ENCODE measurements at regions not wholly inside any gene's neighbourhood (a gene's known extent, or its start where the extent isn't known, plus 50 kb on each side); places are given as distances from the start of the nearest gene placed in this dataset.

DNA sequence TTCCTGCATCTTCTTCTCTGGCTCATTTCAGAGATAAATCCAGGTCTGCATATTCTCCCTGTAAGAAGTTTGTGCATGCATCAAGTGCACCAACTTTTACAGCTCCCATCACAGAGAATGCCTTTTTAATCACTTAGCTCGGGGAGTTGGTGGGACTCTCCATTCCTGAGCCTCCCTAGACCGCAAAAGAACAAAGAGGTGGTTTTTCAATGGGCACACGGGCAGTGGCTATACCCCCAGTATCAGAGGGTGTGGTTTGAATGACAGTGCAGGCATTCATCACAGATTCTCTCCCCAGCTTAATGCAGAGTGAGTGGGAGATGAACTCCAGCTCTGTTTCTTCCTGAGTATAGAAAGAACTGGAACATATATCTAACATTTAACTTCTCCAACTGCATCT lies 264.7 kb upstream of the NR4A3 start:
- no peak for DNase-seq

DNA sequence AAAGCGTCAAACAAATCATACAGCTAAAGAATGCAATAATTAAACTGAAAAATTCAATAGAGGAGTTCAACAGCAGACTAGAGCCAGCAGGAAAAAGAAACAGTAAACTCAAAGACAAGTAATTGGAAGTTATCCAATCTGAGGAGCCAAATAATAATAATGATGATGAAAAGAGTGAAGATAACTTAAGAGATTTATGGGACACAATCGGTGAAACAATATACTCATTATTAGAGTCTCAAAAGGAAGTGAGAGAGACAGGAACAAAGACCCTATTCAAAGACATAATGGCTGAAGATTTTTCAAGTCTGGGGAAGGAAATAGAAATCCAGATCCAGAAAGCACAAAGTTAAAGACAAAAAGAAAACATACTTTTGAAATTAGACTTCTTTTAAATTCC lies 263.9 kb upstream of the NR4A3 start:
- no peak for DNase-seq

DNA sequence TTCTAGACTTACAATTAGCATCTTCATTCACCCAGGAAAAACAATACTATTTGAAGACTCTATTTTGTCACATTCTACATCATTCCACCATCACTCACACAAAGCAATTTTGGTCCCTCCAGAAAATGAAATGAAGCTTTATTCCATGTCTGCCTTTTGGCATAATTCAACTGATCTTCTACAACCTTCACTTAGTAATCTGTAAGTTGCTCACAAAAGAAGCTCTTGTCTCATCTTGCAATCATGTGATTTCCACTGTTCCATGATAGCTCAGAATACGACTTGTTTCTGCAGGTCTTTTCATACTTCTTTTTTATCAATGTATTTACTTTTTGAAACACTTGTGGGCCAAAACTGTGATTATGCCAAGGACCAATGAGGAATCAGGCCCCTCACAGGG lies 261.9 kb upstream of the NR4A3 start:
- no peak for DNase-seq

DNA sequence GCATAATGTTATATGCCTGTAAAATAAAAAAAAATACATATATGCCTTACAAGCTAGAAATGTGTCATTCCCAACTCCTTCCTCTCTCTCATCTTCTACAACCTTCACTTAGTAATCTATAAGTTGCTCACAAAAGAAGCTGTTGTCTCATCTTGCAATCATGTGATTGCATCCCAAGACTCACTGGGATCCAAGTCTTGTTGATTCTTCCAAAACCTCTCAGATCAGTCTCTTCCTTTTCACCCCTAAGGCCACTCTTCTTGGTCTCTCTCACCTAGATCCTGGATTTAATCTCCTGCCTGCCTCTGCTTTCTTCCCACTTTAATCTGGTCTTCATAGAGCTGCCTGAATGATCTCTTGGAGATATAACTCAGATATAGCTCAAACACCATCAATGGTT lies 261.1 kb upstream of the NR4A3 start:
- DNase-seq, result no peak

DNA sequence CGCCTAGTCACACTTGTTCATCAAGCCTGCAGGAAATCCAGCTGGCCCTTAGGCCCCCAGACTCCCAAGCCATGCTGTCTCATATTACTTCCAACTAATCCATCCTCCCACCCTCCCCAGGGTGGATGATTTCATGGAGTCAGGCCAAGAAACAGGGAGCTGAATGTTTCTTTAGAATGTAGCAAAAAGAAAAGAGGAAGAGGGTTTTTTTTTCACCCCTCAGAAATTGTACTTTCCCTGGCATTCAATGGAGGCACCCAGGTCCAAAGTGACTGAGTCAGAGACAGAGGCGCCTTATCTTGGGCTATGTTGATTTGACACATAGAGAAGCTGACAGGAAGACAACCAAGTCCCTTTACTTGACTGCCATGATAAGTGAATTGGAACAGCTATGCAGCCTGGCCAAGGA lies 260.2 kb upstream of the NR4A3 start:
- DNase-seq, result no peak

DNA sequence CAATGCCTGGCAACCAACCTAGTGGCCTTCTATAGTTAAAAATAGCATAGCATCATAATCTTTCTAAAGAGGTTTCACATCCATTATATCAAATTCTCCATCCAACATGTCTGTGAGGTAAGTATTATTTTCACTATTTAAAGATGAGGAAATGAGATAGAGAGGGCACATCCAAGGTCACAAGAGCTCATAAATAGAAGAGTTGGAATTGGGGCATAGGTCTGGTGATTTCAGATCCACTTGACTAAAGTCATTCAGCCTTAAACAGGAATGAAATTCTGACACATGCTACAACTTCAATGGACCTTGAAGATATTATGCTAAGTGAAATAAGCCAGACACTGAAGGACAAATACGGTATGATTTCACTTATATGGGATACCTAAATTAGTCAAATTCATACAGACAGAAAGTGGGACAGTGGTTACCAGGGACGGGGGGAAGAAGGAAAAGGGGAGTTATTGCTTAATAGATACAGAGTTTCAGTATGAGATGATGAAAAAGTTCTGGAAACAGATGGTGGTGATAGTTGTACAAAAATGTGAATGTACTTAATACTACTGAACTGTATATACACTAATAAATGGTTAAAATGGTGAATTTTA lies 259.6 kb upstream of the NR4A3 start:
- no peak for DNase-seq

GRCh38 chr9:99563364-99563763 lies 258.3 kb upstream of the NR4A3 start:
- no peak for DNase-seq

DNA sequence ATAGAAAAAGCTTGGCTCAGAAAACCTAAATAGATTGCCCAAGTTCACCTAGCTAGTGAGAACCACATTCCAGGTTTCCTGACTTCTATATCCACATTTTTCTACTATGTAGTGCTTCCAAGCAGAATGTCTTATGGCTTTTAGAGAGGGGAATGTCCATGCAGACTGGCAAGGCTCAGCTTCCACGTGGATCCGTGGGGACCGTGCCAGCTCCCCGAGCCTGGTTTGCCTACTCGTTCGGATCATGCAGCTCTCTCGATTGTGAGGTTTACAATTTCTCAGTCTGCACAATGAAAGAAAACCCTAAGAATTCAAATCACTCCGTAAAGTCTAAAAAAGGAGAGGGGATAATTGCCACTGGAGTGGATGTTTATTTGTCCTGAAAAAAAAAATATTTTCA lies 256.5 kb upstream of the NR4A3 start:
- DNase-seq, result no peak

GRCh38 chr9:99567436-99567835 lies 254.2 kb upstream of the NR4A3 start:
- DNase-seq, result no peak

DNA sequence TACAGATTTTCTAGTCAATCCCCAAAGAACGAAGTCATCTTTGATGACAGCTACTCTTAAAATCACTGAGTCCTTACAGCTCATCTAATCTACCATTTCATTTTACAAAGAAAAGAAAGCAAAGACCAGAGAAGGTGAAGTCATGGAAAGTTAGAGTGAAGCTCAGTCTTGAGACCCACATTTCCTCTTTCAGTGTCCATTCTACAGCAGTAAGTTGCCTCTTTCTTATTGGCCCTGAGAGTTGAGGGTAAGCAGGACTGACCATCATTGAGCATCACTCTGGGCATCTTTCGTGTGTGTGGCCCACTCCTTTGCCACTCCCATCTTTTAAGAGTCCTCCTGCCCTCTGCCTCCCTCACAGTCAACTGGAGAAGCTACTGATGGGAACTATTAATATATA lies 251.8 kb upstream of the NR4A3 start:
- no peak for DNase-seq

GRCh38 chr9:99572567-99572966 lies 249.1 kb upstream of the NR4A3 start:
- no peak for DNase-seq

DNA sequence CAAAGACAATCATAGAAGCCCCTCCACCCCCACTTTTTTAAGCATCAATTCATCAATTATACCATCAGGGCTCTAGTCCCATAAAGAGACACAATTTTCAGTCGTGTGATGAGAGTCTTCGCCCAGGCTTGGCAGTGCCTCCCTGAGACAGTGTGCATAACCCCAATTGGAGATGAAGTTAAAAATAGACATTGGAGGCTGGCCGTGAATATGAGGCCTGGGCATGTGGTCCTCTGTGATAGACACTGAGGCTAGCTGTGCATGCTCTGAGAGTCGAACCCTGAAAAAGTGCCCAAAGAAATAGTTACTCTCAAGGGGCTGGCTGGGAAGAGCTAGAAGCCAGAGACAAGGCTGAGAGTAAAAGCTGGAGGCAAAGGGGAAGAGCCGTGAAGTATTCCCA lies 248.6 kb upstream of the NR4A3 start:
- no peak for DNase-seq

- no peak for DNase-seq
Measured at GRCh38 chr9:99573886-99574285, 247.8 kb upstream of the NR4A3 start.

DNA sequence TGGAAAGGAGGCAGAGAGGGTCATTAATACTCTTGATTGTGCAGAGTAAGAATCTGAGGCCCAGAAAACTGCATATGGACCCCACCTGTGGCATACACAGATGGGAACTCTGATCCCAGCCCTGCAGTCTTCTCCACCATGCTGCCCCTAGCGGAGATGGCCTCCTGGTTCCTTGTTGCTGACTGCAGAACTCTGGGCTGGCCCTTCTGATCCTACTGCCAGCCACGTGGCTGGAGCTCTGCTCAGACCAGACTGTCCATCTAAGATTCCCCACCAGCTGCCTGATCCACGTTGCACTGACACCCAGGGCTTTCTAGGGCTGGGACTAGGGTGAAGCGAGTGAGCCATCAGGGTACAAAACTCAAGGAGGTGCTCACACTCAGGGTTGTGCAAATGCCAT lies 245.7 kb upstream of the NR4A3 start:
- DNase-seq, result no peak

GRCh38 chr9:99576876-99577275 lies 244.8 kb upstream of the NR4A3 start:
- DNase-seq, result no peak

DNA sequence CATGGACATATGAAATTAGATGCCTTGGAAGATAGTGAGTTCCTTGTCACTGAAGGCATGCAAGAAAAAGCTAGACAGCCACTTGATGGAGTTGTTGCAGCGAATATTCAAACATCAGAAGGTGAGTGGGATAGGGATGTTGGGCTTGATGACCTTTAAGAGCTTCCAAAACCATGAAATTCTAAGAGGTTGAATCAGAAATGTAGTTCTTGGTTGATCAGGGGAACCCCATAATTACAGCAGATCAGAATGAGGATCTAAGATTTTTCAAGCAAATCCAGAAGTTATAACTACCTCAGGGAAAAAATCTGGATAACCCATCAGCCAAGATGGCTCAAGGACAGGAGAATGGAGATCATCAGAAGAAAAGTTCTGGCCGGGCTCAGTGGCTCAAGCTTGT lies 244.3 kb upstream of the NR4A3 start:
- no peak for DNase-seq

DNA sequence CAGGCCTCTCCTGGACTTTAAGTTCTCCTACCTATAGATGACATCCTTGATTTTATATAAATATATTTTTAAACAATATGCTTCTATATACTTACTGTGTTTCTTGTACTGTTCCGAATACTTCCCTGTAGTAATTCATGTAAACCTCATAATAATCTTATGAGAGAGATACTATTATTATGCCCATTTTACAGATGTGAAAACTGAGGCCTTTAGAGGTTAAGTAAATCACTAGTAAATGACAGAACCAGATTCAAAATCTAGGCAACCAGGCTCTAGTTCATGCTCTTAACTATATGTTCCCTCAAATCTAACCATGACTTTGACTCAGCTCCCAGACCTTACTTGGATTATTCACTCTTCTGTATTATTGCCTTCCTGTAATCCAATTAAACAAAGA lies 243.0 kb upstream of the NR4A3 start:
- DNase-seq, result no peak

DNA sequence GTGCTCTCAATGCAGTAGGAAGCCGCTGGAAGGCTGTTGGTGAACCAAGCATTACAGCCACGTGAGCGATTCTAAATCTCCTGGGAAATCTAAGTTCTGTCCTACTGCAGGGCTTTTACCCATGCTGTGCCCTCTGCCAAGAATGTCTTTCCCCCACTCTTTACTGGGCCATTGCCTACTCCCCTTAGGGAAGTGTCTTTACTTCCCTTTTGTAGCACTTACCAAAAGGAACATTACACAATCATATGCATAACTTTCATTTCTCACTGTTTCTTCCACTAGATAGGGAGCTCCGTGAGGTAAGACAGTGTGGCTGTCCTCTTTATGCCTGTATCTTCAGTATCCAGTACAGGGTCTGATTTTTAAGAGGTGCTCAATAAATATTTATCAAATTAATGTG lies 241.7 kb upstream of the NR4A3 start:
- no peak for DNase-seq

- DNase-seq, result no peak
Measured at GRCh38 chr9:99582814-99583213, 238.9 kb upstream of the NR4A3 start.

DNA sequence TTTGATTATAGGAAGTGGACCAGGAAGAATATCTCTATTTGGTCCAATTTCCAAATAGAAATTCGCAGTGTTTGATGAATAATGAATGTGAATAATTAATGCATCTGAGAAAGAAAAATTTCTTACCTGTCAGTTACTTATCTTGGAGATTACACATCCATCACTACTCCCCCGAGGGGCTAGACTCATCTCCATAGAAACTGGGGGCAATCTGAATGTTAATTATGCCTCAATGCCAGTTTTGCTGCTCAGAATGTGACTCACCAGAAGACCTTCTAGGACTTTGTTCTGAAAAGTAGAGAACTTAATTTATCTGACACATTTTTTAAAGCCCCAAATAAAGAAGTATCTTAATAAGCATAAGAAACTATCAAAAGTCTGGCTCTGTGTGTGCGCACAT lies 233.4 kb upstream of the NR4A3 start:
- DNase-seq, result no peak

- no peak for DNase-seq
Measured at GRCh38 chr9:99588747-99589146, 232.9 kb upstream of the NR4A3 start.

GRCh38 chr9:99590410-99590809 lies 231.3 kb upstream of the NR4A3 start:
- DNase-seq, result no peak

GRCh38 chr9:99590840-99591239 lies 230.8 kb upstream of the NR4A3 start:
- no peak for DNase-seq

- no peak for DNase-seq
Measured at GRCh38 chr9:99591770-99592169, 229.9 kb upstream of the NR4A3 start.

- DNase-seq, result no peak
Measured at GRCh38 chr9:99592834-99593574, 228.7 kb upstream of the NR4A3 start.

All from NCI-H748 treated with DMSO at 0.1 percent for 48 hours (cell line).